LNCaP clone FGC (cell line): ENCODE measurements at regions not wholly inside any gene's neighbourhood (a gene's known extent, or its start where the extent isn't known, plus 50 kb on each side); places are given as distances from the start of the nearest gene placed in this dataset.
"Not testable (repeated sequence)": the region's sequence is repeated elsewhere in the genome, so short reads cannot be mapped to it uniquely, and the experiment has no call there.

Source experiments
- DNase-seq: peaks from one replicate; pipeline ENCODE4 v3.0.0-alpha.2; 2011; ENCODE audit warnings: low read depth
- H3K4me3 ChIP-seq: 2 replicates; pipeline ENCODE4 v1.5.1; 2011; ENCODE audit warnings: mild to moderate bottlenecking, low read depth, low read length, control low read depth
- TF ChIP-seq, protein P1 (sequence below): IDR thresholded peaks from 2 replicates; pipeline ENCODE4 v1.5.1; 2012; ENCODE audit warnings: mild to moderate bottlenecking; ENCODE audit not compliant: control insufficient read depth, insufficient read depth; ENCODE audit errors: extremely low read depth

DNA sequence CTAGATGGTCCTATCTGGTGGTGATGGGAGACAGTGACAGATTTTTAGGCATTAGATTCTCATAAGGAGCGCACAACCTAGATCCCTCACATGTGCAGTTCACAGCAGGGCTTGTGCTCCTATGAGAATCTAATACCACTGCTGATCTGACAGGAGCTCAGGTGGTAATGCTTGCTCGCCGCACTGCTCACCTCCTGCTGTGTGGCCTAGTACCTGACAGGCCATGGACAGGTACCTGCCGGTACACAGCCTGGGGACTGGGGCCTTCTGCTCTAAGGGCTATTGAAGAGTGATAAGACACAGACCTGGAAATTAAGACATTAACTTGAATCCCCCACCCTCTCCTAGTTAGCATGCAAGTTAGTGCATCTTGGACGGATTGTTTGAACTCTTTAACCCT lies 64.4 kb downstream of the KLRB1 start:
- DNase-seq, H3K4me3 ChIP-seq: not testable (repeated sequence)

DNA sequence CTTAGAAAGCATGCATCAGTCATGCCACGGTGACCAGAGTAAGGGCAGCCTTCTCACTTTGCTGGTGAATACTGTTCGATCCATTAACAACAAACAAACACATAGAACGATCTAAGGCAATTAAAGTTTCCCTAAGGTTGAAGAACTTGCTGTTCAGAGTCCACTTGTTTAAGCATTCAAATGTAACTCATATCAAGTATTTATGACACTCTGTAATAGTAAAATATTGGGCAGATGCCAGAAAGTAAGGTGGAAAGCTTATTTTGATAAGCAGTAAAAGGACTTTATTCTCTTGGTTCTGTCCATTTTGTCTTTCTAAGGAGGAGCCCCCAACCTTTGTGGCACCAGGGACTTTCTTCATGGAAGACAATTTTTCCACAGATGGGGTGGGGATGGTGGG lies 64.9 kb downstream of the KLRB1 start:
- not testable (repeated sequence) for H3K4me3 ChIP-seq, DNase-seq

DNA sequence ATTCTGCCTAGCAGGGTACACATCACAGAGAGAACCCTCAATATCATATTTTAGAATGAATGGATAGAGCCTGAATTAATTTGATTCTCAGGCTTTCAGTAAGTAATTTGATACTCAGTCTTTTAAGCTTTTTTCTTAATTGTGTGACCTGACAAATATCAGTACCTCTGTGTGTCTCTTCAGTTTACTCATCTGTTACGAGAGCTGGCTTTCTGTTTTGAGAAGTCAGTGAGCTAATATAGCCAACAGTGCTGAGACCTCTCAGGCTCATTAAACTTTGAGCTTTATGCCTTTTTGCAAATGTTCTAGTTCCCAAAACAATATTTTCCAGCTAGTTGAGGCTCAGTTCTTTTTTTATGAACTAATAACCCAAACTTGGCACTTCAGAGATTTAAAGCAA lies 91.8 kb downstream of the KLRB1 start:
- not testable (repeated sequence) for H3K4me3 ChIP-seq, DNase-seq

DNA sequence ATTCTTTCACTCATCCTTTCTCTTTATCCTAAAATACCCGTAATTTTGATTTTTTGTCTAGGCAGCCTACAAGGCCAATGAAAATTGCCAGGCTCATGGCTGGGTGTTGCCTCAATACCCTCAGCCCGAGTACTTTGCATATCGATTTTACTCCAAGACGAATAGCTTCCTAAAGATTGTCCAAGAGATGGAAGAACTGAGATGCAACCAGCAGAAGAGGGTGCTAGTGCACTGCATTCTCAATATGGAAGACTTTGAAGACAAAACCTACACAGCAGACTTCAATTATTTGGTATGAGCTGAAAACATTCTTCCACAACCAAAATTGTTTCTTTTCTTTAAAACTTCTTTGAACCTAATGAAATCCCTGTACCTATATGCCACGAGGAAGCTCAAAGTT lies 95.0 kb downstream of the KLRB1 start:
- not testable (repeated sequence) for H3K4me3 ChIP-seq, DNase-seq

DNA sequence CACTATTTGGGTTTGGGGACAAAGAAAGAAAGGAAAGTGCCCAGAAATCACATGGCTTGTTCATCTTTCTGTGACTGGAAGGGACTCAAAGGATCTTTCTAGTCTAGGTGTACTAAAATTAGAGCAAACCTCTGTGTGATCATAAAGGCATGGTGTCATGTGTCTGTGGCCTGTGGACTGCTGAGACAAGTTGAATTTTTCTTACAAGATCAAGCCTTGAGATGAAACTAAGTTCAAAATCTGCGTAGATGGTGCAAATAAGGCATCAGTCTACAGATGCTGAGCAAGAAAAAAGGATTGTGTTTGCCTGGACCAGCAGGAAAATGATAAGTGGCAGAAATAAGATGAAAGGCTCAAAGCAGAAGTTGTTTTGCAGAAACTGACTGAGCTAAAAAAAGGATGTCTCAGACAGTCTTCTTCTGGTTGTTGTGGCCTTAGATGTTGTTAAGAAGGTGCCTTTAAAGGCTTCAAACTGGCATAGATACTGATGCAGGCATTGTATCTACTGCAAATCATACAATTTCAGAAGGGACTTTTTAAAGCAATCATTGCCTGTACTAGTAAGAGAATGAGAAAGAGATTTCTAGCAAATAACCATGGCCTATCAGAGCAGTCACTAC lies 97.2 kb downstream of the KLRB1 start:
- not testable (repeated sequence) for DNase-seq, H3K4me3 ChIP-seq

DNA sequence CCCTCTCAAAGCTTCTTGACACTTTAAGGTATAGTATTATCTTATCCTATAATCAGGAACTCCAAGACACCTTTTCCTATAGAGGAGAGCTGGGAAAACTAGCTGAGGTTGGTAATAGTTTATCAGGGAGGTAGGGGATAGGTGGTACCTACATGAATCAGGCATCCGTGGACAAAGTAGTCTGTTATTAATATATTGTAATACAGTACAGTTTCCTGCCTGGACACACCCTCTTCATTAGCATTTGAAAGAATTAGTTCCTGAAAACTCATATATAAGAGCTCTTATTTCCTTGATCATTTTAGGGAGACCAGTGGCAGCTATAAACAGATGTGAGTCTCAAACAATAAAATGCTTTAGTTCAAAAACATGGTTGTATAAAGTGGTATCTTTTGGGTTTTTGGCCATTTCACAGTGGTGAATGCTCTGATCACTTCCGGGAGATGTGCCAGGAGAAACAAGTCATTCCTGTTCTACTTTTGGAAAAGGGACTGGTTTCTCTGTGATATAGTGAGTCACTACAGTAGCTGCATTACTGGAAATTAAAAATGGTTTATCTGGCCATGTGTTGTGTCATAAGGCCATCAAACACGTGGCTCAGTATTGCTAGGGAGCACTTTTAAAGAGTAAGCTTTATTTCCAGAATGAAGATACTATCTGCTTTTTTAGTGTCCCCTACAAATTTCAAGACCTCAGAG lies 98.1 kb downstream of the KLRB1 start:
- peak; percentile 60 for DNase-seq
- H3K4me3 ChIP-seq = no peak overlapping the region
- TF ChIP-seq, protein P1, sequence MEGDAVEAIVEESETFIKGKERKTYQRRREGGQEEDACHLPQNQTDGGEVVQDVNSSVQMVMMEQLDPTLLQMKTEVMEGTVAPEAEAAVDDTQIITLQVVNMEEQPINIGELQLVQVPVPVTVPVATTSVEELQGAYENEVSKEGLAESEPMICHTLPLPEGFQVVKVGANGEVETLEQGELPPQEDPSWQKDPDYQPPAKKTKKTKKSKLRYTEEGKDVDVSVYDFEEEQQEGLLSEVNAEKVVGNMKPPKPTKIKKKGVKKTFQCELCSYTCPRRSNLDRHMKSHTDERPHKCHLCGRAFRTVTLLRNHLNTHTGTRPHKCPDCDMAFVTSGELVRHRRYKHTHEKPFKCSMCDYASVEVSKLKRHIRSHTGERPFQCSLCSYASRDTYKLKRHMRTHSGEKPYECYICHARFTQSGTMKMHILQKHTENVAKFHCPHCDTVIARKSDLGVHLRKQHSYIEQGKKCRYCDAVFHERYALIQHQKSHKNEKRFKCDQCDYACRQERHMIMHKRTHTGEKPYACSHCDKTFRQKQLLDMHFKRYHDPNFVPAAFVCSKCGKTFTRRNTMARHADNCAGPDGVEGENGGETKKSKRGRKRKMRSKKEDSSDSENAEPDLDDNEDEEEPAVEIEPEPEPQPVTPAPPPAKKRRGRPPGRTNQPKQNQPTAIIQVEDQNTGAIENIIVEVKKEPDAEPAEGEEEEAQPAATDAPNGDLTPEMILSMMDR = no peak

DNA sequence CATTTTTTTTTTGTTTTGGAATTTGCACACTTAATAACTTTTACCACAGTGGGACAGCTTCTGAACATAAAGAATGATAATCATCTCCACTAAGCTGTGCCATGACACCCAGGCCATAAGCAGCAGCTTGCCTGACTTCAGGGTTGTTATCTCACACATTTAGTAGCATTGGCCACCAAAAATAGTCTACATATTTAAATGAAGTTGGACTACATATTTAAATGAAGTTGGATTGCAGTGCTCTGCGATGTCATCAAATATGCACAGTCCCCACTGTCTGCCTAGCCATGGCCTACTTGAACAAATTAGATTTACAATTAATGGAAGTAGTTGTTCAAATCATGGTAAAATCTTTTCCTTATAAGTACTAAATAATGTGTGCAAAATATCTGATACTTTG lies 101.0 kb downstream of the KLRB1 start:
- H3K4me3 ChIP-seq = no peak overlapping the region
- TF ChIP-seq, protein P1 = no peak
- DNase-seq = no peak

DNA sequence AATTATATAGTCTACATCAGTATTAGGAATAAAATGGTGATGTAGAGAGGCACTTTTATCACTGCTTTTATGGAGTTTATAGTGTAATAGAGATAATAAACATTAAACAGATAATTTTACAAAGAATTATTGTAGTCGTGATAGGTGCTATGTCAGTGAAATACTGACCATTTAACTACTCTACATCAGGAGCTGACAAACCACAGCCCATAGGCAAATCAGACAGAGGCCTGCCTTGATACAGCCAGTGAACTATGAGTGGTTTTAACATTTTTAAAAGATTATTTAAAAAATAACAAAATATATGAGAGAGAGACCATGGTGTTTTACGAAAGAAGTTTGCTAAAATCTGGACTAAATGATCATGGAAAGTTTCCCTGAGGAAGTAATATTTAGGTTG lies 104.3 kb downstream of the KLRB1 start:
- not testable (repeated sequence) for H3K4me3 ChIP-seq, DNase-seq

DNA sequence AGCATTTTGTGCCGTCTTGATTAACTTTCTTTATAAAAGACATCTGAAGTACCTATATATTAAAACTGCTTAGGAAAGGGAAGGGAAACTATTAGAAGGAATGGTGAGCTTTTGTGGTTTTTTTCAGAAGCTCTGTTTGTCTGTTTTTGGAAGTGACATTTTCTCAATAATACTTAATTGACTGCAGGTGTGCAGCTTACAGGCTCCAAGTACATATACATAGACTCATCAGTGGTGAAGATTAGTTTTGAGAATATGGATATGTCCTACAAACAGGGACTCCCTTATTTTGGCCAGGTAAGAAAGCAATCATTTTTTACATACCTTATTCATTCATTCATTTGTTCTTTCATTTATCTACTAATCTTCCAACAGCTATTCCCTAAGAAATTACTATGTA lies 104.9 kb downstream of the KLRB1 start:
- not testable (repeated sequence) for DNase-seq, H3K4me3 ChIP-seq

DNA sequence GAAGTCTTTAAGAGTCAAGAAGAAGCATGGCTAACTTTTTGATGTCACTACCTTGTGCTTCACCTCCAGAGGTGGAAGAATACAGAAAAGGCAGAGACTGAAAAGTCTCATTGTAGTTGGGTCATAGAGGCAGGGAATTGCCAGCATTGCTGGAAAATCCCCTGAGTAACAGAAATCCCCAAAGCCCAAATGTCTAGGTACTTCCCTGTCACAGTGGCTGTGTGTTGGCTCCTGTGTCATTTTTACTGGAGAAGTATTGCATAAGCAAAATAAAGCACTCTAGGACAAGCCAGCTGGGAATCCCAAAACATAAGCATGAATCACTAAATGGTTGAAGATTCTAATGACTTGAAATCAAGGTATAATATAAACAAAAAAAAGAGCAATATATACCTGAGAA lies 114.4 kb downstream of the KLRB1 start:
- DNase-seq, H3K4me3 ChIP-seq: not testable (repeated sequence)

DNA sequence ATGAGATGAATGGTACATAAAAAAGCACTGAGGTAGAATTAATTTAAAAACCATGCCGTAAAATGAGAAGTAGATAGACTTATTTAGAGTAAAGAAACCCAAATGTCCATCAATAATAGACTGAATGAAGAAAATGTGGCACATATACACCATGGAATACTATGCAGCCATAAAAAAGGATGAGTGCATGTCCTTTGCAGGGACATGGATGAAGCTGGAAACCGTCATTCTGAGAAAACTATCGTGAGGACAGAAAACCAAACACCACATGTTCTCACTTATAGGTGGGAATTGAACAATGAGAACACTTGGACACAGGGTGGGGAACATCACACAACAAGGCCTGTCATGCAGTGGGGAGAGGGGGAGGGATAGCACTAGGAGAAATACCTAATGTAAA lies 126.4 kb downstream of the KLRB1 start:
- DNase-seq, H3K4me3 ChIP-seq: not testable (repeated sequence)

DNA sequence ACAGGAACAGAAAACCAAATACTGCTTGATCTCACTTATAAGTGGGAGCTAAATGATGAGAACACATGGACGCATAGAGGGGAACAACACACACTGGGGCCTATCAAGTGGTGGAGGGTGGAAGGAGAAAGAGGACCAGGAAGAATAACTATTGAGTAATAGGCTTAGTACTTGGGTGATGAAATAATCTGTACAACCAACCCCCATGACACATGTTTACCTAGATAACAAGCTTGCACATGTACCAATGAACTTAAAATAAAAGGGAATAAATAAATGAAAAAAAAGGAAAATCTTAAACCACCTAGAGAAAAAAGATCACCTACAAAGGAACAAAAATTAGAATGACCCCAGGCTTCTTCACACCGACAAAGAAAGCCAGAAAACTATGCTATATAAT lies 133.5 kb downstream of the KLRB1 start:
- not testable (repeated sequence) for H3K4me3 ChIP-seq, DNase-seq

DNA sequence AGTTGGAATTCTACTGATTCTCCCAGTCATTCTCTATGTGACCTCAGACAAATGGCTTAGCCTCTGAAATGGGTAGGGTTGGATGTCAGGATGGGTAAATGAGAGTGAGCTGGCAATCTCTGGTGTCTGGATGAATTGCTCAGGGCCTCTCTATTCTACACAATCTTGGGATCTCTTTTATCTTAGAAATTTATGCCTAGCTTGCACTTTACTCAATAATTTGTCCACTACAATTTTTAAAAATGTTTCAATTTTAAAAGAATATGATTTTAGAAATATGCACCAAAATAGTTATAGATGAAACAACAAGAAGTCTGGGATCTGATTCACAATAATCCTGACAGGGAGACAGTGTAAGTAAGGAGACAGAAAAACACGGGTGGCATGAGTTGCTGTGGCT lies 134.1 kb downstream of the KLRB1 start:
- not testable (repeated sequence) for DNase-seq, H3K4me3 ChIP-seq

DNA sequence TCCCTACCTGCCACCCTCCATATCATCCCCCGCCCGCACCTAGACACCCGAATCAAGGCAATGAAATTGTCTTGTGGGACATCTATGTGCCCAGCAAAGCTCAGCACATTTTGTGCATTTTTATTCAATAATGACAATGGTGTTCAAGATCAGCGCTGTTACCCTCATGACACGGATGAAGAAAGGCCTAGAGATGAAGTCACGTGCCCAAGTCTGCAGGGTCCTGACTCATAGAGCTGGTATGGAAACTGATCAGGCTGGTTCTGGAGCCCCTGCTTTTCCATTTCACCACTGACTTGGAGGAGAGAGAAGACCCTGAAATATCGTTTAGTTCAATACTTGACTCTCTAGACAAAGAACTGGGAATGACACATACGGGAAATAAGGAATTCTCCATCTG lies 136.2 kb downstream of the KLRB1 start:
- H3K4me3 ChIP-seq, DNase-seq: not testable (repeated sequence)

DNA sequence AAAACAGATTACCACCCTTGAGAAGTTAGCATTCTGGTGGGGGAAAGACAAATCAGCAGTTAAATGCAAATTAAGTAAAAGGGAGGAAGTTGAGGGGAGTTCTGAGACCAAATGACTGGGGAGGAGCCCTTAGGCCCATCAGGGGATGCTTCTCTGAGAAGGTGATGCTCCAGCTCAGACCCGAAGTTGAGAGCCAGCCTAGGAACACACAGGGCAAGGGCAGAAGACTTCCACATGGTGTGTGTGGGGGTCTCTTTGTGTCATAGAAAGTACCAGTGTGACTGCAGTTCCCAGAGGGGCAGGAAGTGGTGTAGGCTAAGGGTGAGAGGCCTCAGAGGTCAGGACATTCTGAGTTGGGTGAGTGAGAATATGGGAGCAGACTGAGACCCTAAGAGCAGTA lies 137.3 kb downstream of the KLRB1 start:
- not testable (repeated sequence) for H3K4me3 ChIP-seq, DNase-seq

DNA sequence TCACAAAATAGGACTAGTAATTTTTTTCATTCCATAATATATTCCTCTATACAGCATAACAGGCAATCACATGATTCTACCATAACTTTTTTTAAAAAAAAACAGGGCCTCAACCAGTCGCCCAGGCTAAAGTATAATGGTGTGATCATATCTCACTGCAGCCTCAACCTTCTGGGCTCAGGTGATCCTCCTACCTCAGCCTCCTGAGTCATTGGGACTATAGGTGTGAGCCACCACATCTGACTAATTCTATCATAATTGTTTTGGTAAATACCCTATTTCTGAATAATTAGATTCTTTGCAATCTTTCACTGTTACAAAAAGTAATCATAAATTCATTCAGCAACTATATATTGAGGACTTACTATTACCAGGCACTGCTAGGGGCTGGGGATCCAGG lies 137.8 kb downstream of the KLRB1 start:
- H3K4me3 ChIP-seq, DNase-seq: not testable (repeated sequence)

DNA sequence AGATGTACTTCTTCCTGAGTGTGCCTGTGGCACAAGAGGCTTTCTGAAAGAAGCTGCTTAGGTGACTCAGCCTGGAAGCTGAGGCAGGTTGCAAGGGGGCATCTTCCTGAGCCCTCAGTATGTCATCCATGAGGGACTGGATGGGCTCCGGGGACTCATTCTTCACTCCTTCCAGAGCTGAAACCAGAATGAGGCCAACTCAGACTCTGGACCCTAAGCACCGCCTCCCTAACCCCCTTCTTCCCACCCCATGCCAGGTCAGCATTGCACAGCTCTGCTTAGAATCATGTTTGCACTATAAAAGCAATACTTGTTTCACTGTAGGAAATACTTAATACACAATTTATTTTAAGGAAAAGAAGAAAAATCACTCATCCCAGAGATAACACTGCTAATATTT lies 138.3 kb downstream of the KLRB1 start:
- DNase-seq, H3K4me3 ChIP-seq: not testable (repeated sequence)
